OCI-LY3 (cell line): ENCODE measurements at regions not wholly inside any gene's neighbourhood (a gene's known extent, or its start where the extent isn't known, plus 50 kb on each side); places are given as distances from the start of the nearest gene placed in this dataset.

ENCODE experiments used
- H2AFZ ChIP-seq: fragments of 200-600, 300-600 bp; shearing (Covaris generic); 2 replicates; pipeline ENCODE4 v1.6.0; 2014; ENCODE audit warnings: antibody characterized with exemption, low read depth, low read length
- H3K27ac ChIP-seq: fragments of 200-600, 300-600 bp; sonication (generic); 2 replicates; pipeline ENCODE4 v1.5.1; 2014; ENCODE audit warnings: mild to moderate bottlenecking, low read length, moderate library complexity, mixed read lengths
- H3K27me3 ChIP-seq: fragments of 200-600, 300-600 bp; sonication (generic); 2 replicates; pipeline ENCODE4 v1.6.1; 2014; ENCODE audit warnings: low read depth, low read length, mixed read lengths
- H3K36me3 ChIP-seq: fragments of 200-600, 300-600 bp; sonication (generic); replicated peaks from 2 replicates; pipeline ENCODE3; 2014; ENCODE audit warnings: low read depth, low read length, mixed read lengths
- H3K4me1 ChIP-seq: fragments of 300-600, 200-600 bp; sonication (generic); 2 replicates; pipeline ENCODE4 v1.6.1; 2014; ENCODE audit warnings: low read length, mixed read lengths
- H3K4me2 ChIP-seq: fragments of 200-600, 300-600 bp; sonication (generic); 2 replicates; pipeline ENCODE4 v1.6.1; 2014; ENCODE audit warnings: low read length, mixed read lengths
- H3K4me3 ChIP-seq: fragments of 300-600, 200-600 bp; sonication (generic); 2 replicates; pipeline ENCODE4 v1.5.1; 2014; ENCODE audit warnings: antibody characterized with exemption, mild to moderate bottlenecking, low read length, moderate library complexity
- H3K79me2 ChIP-seq: fragments of 300-600, 200-600 bp; shearing (Covaris generic); 2 replicates; pipeline ENCODE4 v1.6.1; 2014; ENCODE audit warnings: mild to moderate bottlenecking, low read length, mixed read lengths
- H3K9ac ChIP-seq: fragments of 300-600, 200-600 bp; shearing (Covaris generic); 2 replicates; pipeline ENCODE4 v1.6.0; 2014; ENCODE audit warnings: mild to moderate bottlenecking, low read length, moderate library complexity
- H3K9me3 ChIP-seq: fragments of 200-600, 300-600 bp; shearing (Covaris generic); 2 replicates; pipeline ENCODE4 v1.6.1; 2014; ENCODE audit warnings: low read length, mixed read lengths; ENCODE audit not compliant: insufficient read depth
- H4K20me1 ChIP-seq: fragments of 200-600, 300-600 bp; sonication (generic); 2 replicates; pipeline ENCODE4 v1.6.1; 2016; ENCODE audit warnings: low read length, mixed read lengths; ENCODE audit not compliant: insufficient read depth
- EZH2phosphoT487 ChIP-seq: fragments of 200-600 bp; shearing (Covaris generic); IDR thresholded peaks from 2 replicates; pipeline ENCODE4 v1.6.1; 2018; ENCODE audit warnings: antibody characterized with exemption, mixed run types, low read depth
- TF ChIP-seq, protein P1 (sequence below): fragments of 200-600, 300-600 bp; sonication (generic); IDR thresholded peaks from 2 replicates; pipeline ENCODE4 v1.5.1; 2014; ENCODE audit warnings: antibody characterized with exemption, low read length, low read depth

DNA sequence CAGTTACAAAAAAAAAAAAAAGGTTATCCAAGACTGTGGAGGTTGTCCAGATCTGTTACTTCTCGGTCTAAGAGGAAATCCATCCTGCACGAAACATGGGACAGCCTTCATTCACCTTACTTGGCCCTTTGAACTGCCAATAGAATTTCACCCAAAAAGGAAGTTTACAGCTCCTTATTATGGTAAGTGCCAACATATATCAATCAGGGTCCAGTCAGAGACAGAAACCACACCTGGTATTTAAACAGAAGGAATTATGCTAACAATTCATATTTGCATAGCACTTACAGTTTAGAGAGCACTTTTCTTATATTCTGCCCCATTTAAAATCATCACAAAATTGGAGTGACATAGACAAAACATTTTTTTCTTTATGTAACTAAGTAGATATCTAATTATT lies 93.6 kb upstream of the PTPN3 start:
- TF ChIP-seq EZH2phosphoT487, result no peak
- TF ChIP-seq, protein P1, sequence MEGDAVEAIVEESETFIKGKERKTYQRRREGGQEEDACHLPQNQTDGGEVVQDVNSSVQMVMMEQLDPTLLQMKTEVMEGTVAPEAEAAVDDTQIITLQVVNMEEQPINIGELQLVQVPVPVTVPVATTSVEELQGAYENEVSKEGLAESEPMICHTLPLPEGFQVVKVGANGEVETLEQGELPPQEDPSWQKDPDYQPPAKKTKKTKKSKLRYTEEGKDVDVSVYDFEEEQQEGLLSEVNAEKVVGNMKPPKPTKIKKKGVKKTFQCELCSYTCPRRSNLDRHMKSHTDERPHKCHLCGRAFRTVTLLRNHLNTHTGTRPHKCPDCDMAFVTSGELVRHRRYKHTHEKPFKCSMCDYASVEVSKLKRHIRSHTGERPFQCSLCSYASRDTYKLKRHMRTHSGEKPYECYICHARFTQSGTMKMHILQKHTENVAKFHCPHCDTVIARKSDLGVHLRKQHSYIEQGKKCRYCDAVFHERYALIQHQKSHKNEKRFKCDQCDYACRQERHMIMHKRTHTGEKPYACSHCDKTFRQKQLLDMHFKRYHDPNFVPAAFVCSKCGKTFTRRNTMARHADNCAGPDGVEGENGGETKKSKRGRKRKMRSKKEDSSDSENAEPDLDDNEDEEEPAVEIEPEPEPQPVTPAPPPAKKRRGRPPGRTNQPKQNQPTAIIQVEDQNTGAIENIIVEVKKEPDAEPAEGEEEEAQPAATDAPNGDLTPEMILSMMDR, result no peak
- H3K4me2 ChIP-seq, result no peak overlapping the region
- H3K27ac ChIP-seq, result no peak overlapping the region

DNA sequence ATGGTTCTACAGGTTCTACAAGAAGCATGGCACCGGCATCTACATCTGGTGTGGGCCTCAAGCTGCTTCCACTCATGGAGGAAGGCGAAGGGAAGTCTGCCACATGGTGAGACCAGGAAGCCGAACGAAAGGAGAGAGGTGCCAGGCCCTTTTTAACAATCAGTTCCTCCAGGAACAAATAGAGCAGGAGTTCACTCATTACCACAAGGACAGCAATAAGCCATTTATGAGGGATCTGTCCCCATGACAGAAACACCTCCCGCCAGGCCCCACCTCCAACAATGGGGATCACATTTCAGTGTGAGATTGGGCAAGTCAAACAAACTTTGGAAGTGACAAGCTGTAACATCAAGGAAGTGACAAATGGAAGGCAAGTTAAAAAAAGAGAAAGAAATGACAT lies 95.5 kb upstream of the PTPN3 start:
- no peaks in the 10 kb centered on the region for H3K79me2 ChIP-seq
- no peak for TF ChIP-seq EZH2phosphoT487
- TF ChIP-seq, protein P1, result no peak
- H3K27ac ChIP-seq, result no peak overlapping the region
- no peaks in the 10 kb centered on the region for H4K20me1 ChIP-seq
- H3K4me3 ChIP-seq, result no peak overlapping the region
- H3K36me3 ChIP-seq, result no peaks in the 10 kb centered on the region
- no peak overlapping the region for H3K4me2 ChIP-seq
- H2AFZ ChIP-seq, result no peak overlapping the region
- H3K9ac ChIP-seq, result no peak overlapping the region
- H3K27me3 ChIP-seq, result peaks cover 11% of the 10 kb centered on the region; the same call in 1 of the 2 replicates
- no peaks in the 10 kb centered on the region for H3K4me1 ChIP-seq
- no peaks in the 10 kb centered on the region for H3K9me3 ChIP-seq

More for the DNA sequence above, 93.6 kb upstream of the PTPN3 start:
- no peaks in the 10 kb centered on the region for H3K36me3 ChIP-seq
- H3K79me2 ChIP-seq, result no peaks in the 10 kb centered on the region
- no peaks in the 10 kb centered on the region for H3K9me3 ChIP-seq
- no peak overlapping the region for H2AFZ ChIP-seq
- H3K9ac ChIP-seq, result no peak overlapping the region
- H3K4me1 ChIP-seq, result no peaks in the 10 kb centered on the region
- H3K4me3 ChIP-seq, result no peak overlapping the region
- H3K27me3 ChIP-seq, result peaks cover 15% of the 10 kb centered on the region; the same call in 1 of the 2 replicates
- no peaks in the 10 kb centered on the region for H4K20me1 ChIP-seq

DNA sequence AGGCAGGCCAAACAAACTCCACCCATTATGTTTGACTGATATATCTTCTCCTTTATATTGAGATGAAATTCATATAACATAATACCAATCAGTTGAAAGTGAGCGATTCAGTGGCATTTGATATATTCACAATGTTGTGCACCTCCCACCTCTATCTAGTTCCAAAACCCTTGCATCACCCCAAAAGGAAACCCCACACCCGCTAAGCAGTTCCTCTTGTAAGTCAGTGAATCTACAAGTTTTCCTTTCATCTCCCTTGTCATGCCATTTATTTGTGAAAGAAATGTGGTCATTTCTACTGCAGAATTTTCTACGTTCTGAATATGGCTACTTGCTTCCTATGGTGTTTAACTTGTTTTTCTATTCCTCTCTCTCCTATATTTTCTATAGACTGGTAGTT lies 99.4 kb upstream of the PTPN3 start:
- H3K4me2 ChIP-seq, result no peak overlapping the region
- H4K20me1 ChIP-seq, result no peaks in the 10 kb centered on the region
- H3K36me3 ChIP-seq, result no peaks in the 10 kb centered on the region
- H3K27ac ChIP-seq, result no peak overlapping the region
- no peak overlapping the region for H3K4me3 ChIP-seq
- H3K4me1 ChIP-seq, result no peaks in the 10 kb centered on the region
- no peaks in the 10 kb centered on the region for H3K79me2 ChIP-seq
- TF ChIP-seq EZH2phosphoT487, result no peak
- TF ChIP-seq, protein P1, result no peak
- H2AFZ ChIP-seq, result no peak overlapping the region
- H3K9ac ChIP-seq, result no peak overlapping the region
- H3K27me3 ChIP-seq, result peaks cover 22% of the 10 kb centered on the region
- H3K9me3 ChIP-seq, result no peaks in the 10 kb centered on the region

DNA sequence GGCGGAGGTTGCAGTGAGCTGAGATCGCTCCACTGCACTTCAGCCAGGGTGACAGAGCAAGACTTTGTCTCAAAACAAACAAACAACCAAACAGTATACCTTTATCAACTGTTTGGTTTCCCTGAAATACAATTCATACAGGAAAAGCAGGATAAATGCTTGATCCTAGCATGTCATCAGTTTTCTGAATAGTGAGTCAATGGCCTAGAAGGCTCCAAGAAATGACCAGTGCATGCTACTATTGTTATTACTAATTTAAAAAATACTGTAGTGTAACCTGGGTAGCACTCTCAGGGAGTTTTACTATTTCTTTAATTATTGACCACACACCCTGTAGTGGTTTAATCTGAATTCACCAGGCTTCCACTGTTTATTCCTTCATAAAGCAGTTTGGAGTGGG lies 101.0 kb upstream of the PTPN3 start:
- H4K20me1 ChIP-seq, result no peaks in the 10 kb centered on the region
- no peak overlapping the region for H2AFZ ChIP-seq
- no peaks in the 10 kb centered on the region for H3K9me3 ChIP-seq
- no peaks in the 10 kb centered on the region for H3K79me2 ChIP-seq
- H3K4me3 ChIP-seq, result no peak overlapping the region
- H3K27me3 ChIP-seq, result peaks cover 37% of the 10 kb centered on the region
- no peak overlapping the region for H3K4me2 ChIP-seq
- no peak overlapping the region for H3K27ac ChIP-seq
- H3K36me3 ChIP-seq, result no peaks in the 10 kb centered on the region
- no peak overlapping the region for H3K9ac ChIP-seq
- no peaks in the 10 kb centered on the region for H3K4me1 ChIP-seq
- TF ChIP-seq, protein P1, result no peak
- TF ChIP-seq EZH2phosphoT487, result no peak
